Stimulated activated naive CD4-positive, alpha-beta T cell (primary cell): ENCODE measurements at regions not wholly inside any gene's neighbourhood (a gene's known extent, or its start where the extent isn't known, plus 50 kb on each side); places are given as distances from the start of the nearest gene placed in this dataset.

Experiments
- DNase-seq, 6 experiments: peaks; one replicate each; lab custom pipeline; 2025; lab: John Stamatoyannopoulos, UW

DNA sequence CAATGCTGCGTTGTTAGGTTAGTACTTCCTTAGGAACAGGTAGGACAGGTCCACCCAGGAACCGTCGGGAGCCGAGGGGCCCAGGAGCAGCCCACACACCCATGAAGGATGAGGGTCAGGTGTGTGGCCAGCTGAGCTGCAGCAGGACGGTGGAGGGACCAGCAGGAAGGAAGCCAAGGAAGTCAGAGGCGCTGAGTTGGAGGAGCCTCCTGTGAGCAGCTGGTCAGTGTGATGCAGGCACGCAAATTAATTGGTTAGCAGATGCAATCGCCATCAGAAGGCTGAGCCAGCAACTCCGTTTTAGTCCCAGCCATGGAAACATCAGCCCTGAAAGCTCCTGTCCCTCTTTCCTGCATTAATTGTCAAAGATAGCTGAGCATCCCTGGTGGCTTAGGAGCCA is 114.9 kb upstream of the SOX1 start:
- no peak for DNase-seq

DNA sequence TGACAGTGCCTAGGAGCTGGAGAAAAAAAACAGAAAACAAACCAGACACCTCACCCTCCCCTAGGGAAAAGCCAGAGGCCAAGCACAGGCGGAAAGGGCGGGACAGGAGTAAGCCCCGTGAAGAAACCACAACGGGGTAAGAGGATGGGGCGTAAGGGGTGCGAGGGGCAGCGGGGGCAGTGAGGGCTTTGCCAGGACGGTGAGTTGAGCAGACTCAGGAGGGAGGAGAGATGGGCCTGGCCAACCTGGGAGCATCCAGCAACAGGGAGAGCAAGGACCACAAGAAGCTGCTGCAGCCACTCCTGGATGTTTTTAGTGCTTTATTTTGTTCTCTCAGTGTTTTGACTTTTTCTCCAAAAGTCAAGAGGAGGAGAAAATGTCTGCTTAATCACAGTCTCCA is 114.1 kb upstream of the SOX1 start:
- no peak for DNase-seq

DNA sequence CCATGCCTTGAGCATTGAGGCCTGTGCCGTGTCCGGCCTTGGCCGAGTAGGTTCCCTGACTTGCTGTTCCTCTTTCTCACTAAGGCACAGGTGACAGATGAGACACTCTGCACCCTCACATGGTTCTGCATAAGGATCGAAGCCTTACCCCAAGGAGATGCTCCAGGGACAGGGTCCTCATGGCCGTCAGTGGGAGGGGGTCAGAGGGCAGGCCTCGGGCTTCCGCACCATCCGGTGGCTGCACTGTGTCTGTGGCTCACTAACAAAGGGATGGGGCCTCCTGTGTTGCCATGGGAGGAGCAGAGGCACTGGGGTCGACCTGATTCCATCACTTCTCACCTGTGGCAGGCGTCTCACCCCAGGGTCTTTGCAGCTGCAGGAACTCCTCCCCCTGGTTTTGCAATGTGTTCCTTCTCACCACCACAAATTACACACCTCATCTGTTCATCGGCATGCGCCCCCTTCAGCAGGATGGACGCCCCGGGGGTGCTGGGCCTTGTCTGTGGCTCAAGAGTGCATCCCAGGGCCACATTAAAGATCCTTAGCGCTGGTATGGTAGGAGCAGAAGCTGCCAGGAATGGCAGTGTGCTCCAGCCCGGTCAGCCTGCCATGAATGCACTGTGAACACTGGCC is 113.3 kb upstream of the SOX1 start:
- DNase-seq: no peak

DNA sequence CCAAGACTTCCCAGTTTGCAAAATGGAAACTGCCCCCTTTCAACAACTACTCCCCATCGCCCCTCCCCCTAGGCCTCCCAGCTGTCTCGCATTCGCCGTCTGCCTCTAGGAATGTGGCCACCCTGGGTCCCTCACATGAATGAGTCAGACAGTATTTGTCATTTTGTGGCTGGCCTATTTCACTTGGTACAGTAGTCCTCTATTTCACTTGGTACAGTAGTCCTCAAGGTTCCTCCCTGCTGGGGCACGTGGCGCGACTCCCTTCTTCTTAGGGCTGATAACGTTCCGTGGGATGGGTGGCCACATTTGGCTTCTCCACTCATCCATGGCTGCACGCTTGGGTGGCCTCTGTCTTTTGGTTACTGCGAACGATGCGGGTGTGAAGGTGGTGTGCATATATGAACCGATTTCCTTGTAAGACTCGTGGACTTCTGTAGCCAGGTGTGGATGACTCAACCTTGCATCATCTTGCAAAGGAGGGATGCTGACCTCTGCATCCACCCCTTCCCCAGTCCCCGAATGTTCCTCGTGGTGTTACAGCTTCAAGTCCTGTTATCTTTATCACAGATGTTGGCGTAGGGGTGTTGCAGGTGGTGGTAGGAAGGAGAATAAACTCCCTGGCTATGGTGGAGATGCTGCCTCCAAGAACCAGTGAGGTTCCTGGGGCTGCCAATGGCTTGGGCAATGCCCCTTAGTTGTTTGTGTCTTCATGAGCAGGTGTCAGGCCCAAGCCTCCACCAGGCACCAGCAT is 112.1 kb upstream of the SOX1 start:
- no peak for DNase-seq

DNA sequence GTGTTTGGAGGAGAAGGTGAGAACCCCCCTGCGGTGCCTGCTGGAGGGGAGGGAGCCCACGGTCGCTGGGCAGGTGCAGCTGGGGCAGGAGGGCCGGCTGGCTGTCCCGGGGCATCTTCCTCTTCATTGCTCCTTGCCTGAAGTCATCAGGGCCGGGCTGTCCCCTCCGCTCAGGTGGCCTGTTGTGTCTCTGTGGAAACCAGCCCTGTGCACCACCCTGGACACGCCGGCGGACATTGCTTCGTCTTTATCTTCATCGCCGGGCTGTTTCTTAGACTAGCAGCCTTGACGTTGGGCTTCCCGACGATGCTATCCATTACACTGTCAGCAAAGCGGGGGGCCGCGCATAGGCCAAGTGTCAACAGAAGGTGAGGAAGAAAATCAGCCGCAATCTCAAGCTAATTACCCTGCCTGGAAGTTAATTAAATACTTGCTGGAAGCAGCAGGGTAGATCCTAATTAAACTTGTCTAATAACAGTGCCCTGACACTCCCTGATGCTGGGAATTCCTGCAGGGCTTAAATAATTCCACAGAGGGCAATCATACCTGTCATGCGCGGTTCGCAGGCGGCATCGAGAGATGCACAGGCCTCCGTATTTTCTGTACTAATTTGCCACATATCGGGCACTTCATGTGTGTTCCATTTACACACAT is 111.4 kb upstream of the SOX1 start:
- DNase-seq: no peak

DNA sequence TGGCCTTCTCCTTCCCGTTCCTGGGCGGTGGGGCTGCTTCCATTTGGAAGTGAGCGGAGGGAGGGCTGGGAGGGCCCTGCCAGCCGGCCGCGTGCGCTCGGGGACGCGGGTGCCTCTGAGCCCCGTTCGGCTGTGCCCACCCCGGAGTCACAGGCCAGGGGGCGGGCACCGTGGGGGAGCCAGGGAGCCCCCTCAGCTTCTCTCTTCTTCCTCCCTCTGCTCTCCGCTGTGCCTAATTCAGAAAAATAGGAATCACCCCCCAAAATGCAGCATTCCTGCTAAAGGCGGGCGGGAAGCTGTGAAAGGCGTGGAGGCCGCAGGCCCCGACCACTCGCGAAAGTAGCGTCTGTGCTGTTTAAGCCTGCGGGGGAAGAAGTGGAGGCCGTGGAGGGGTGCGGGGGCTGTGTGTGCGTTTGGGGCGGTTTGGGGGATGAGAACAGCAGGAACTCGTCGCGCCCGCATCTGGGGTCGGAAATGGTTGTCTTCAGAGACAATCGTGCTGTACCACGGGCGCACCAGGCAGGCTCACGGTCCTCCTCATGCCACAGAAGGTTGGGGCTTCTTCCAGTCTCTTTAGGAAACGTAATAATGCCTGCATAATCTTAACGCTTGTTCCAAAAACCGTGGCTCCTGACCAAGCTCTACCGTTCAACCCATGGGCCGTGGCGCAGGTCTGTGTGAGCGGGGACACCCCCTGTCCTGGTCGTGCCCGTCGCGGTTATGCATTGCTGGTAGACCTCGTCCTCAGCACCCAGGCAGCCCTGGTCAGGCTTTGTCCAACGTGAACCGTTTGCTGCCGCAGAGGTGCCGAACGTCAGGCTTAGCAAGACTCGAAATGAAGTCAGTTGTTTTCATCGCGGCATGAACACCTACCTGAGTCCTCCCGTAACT is 110.4 kb upstream of the SOX1 start:
- DNase-seq: no peak

DNA sequence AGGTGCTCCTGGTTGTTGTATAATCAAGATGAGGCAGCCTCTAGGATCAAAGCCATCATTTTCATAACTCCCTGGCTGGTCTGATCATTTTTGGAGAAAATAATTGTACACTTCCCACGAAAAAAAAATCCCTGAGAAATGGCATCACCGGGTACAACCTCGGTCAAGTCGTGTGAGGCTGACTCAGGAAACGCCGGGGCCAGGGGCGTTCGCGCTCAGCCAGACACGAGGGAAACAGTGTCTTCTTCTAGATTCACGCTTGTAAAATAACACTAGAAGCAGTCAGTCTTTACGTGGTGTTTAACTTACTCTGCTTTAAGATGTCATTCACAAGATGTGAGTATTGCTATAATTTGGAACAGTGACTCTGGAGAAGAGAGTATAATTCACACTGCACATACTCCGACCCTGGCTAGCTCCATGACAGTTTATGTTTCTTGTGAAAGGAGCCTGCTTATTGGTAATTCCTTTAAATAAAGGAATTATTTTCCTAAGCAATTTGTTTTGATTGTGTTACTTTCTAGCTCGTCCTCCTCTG is 109.0 kb upstream of the SOX1 start:
- DNase-seq: no peak

DNA sequence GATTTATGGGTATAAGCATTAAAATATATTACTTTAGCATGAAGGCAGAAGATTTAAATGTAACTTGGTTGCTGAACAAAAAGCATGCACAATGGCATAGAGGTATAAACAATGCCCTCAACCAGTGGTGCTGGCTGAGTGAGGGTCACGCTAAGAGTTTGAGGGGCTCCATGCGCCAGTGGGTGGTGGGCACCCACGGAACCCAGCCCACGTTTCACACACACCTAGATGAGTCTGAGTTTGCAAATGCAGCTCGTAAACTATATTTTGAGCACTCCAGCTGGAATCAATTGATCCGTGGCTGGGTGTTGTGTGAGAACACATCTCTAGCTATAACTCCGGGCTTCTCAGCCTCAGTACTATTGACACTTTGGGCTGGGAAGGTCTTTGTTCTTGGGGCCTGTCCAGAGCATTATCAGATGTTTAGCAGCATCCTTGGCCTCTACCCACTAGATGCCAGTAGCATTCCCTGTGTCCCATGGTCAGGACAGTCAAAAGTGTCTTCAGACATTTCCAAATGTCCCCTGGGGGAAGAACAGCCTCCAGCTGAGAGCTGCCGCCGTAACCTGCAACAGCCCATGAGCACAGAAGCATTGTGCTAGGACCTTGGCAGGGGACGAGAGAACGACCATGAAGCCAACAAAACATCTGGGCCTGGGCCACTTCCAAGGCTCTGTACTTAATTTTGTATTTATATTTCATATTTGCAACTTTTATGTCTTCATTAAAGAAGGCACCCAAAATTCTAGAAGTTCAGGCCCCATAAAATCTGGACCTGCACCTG is 108.1 kb upstream of the SOX1 start:
- no peak for DNase-seq

DNA sequence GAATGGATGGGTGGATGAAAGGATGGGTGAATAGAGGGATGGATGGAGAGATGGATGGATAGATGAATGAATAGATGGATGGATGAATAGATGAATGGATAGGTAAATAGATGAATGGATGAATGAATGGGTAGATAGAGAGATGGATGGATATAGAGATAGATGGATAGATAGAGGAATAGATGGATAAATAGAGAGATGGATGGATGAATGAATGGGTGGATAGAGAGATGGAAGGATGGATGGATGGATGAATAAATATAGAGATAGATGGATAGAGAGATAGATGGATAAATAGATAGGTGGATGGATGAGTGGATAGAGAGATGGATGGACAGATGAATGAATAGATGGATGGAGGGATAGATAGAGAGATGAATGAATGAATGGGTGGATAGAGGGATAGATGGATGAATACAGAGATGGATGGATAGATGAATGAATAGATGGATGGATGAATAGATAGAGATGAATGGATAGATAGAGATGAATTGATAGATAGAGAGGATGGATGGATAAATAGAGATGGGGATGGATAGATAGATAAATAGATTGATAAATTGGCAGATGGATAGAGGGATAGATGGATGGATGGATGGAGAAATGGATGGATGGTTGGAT is 106.7 kb upstream of the SOX1 start:
- no peak for DNase-seq

DNA sequence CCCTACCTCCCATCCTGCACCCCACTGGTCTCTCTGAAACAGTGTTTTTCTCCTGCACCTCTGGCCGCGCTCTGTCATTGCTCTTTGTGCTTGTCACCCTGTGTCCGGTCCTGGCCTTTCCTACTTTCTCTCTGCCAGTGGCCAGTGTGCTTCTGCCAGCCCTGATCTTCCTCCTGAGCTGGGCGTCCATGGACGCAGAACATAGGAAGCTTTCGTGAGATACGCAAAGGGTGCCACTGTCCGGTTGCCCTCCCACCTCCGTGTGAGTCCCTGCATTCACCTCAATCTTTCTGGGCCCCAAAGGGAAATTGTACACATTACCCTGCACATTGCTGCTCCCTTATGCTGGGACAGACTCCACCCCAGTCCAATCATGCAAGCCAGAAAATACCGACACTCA is 105.7 kb upstream of the SOX1 start:
- DNase-seq: no peak

DNA sequence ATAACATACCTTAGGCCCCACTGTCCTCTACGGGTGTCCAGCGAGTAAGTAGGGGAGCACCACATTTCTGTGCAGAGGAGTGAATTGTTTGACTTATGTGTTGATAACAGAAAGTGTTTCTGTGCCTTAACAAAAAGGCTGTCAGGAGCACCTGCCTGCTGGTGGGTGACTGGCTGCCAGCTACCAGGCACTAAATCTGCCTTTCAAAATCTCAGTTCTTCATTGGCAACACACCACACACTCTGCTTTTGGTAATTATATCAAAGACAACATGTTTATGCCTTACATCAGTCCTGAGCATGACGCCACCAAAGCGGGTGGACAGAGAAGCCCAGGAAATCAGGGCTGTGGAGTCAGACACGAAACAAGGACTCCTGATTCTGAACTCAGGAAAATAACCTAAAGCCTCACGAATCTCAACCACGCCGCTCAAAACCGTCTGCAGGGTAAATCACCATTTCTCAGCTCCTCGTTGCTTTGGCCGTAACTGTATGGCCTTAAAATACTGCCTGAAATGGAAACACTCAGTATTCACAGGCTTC is 105.2 kb upstream of the SOX1 start:
- no peak for DNase-seq

DNA sequence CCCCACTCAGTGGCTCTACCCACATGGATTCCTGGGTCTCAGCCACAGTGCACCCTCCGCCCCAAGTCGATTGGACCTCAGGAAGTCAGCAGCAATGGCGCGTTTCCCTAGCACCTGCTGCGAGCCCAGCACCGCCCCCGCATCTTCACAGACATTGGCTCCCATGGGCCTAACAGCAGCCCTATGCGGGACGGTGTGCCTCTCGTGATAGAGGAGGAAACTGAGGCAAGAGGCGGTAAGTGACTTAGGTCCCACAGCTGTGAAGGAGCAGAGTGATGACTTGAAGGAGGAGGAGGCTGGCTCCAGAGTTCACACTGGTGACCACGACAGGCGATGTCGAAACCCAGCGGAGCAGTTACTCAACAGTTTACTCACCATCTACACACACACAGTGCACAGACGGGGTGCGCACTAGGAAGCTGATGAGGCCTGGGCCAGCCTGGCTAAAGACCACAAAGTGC is 104.5 kb upstream of the SOX1 start:
- no peak for DNase-seq

DNA sequence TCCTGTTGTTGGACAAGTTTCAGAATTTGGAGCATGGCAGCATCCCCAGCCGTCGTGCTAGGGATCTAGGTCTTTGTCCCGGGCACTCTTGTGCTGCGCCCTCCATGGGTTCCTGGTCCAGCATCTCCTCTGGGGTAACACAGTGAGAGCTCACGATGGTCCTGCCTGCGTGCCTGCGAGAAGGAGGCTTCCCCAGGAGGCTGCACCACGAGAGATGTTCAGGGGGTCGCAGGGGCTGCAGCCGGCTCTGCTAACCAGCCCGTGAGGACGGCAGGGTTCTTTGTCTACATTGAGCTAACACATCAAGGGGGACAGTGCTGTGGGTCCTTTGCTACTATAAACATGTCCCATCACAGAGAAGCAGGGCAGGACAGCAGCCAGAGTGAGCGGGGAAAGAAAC is 103.9 kb upstream of the SOX1 start:
- DNase-seq: no peak

DNA sequence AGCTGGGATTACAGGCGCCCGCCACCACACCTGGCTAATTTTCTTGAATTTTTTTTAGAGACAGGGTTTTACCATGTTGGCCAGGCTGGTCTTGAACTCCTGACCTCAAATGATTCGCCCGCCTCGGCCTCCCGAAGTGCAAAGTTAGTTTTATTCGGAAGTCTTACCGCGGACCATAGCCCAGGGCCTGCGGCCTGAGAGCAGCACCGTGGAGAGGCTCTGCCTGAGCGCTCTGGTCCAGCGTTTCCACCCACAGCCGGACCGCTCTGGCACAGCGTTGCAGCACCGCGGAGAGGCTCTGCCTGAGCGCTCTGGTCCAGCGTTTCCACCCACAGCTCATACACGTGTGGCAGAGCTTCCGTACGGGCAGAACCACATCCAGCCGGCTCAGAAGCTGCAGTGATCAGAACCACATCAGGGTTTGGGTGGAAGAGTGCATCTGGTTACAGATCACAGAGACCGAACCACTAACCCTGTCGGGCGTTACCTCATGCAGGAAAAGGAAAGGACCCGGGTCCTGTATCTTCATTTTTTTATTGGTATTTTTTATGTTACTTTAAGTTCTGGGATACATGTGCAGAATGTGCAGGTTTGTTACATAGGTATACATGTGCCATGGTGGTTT is 102.4 kb upstream of the SOX1 start:
- no peak for DNase-seq

DNA sequence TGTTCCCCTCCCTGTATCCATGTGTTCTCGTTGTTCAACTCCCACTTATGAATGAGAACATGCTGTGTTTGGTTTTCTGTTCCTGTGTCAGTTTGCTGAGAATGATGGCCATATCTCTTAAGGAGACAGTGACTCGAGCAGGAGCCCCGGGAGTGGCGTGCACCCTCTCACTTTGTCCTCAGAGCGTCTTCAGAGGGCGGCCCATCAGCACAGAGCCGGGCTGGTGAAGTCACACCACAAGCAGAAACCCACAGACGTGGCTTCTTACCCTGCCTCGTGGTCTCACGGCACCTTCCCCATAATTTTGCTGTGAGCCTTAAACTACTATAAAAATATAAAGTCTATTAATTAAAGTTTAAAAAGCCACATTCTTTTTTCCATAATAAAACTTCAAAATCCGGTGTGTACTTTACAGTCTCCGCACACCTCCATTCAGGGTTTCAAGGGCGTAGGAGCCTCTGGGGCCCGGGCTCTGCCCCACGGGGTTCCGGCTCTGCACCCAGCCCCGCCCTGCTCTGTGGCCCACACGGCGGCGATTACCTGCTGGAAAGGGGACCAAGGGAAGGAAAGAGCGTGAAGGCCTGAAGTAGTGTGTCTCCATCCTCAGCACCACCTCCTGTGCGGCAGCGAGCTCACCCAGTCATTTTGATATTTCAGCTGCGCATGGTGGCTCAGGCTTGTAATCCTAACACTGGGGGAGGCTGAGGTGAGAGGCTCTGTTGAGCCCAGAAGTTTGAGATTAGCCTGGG is 101.3 kb upstream of the SOX1 start:
- no peak for DNase-seq

DNA sequence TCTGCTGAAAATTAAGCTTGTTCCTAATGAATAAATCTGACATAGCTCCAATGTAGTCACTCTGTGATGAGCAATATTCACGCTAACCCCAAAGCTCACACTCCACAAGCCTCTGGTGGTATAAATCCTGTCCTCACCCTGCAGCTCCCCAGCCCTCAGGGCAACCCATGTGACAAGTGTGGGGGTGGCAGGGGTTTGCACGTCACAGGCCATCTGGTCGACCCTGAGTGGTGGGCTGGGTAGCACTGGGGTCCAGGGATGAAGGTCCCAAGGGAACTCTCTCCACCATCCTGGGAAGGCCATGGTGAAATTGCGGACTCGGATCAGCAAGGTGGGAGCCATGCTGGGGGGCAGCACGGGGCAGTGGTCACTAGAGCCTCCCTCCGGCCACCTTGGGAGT is 100.0 kb upstream of the SOX1 start:
- no peak for DNase-seq

DNA sequence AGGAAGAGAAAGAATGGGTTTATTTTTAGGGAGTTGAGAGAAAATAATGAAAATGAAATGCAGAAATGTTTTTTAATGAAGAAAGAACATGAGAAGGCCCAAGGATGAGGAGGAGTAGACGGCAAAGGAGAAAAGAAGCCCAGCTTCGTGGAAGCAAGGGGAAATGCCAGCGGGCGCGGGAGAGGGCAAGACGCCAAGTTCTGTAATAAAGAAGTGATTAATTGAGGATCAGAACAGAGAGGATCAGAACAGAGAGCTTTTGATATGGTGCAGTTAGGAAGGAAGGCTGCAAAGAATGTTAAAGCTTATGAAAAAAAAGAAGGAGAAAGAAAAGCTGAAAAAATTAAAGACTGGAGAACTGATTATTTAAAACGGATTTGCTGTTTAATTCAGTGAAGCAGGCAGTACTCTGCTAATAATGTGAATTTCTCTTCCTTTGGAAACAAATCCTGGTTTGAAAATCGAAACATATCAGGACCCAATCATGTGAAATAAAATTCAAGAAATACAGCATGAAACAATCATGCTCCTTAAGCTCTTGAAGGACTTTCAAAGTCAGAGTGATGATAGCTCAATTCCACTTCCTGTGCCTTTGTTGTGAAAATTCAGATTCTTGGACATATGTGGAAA is 99.3 kb upstream of the SOX1 start:
- no peak for DNase-seq

DNA sequence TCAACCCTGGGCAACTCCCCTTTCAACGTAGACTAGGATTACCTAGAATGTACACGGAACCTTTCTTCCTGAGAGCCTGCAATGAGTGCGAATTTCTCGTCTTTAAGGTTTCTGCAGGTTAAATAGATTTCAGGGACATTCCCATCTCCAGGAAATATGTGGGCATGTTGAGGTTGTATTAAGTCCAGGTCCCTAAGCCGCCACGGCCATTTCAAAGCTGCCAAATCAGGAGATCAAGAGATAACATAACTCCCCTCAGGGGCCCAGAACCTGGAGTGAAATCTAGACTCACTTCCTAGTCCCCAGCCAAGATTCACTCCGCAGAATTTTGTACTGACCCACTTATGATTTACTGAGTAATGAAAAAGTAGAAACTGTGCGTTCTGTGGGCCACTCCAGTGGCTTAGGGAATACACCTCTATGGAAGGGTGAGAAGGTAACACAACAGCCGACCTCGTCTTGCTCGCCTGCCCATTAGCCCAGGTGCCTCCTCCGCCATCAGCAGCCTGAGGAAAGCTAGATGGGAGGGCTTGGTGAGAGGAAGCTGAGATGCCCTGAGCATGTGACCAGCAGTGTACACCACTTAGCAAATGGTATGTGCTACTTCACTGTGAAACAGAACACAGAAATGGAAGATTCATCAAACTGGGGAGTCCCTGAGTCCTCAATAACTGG is 98.5 kb upstream of the SOX1 start:
- no peak for DNase-seq
